SH-SY5Y (cell line): ENCODE measurements at regions not wholly inside any gene's neighbourhood (a gene's known extent, or its start where the extent isn't known, plus 50 kb on each side); places are given as distances from the start of the nearest gene placed in this dataset.

Experiments used
- GATA2 ChIP-seq: IDR thresholded peaks from 2 replicates; pipeline ENCODE4 v1.6.1; 2011; ENCODE audit warnings: mild to moderate bottlenecking, low read depth, low read length
- GATA3 ChIP-seq: IDR thresholded peaks from 2 replicates; pipeline ENCODE4 v1.6.1; 2011; ENCODE audit warnings: low read depth, mild to moderate bottlenecking, low read length, moderate library complexity

DNA sequence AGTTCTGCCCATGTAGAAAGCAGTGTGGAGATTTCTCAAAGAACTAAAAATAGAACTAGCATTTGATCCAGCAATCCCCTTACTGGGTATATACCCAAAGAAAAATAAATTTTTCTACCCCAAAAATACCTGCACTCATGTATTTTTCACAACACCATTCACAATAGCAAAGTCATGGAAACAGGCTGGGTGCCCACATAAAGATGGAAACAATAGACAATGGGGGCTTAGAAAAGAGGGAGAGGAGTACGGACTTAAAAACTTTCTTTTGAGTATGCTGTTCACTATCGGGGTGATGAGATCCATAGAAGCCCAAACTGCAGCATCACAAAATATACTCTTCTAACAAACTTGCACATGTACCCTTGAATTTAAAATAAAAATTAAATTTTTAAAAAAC, 345.1 kb upstream of the CCDC54 start:
- no peak for TF ChIP-seq GATA2
- no peak for TF ChIP-seq GATA3
